GM23338 (cell line): ENCODE measurements at regions not wholly inside any gene's neighbourhood (a gene's known extent, or its start where the extent isn't known, plus 50 kb on each side); places are given as distances from the start of the nearest gene placed in this dataset.

Experiments
- ATAC-seq: fragments of 200-7000 bp; cut with Tn5 transposase; 3 replicates; pipeline ENCODE4 v1.9.1; 2020
- DNase-seq: peaks from one replicate; pipeline ENCODE4 v3.0.0-alpha.2; 2015; ENCODE audit warnings: low spot score
- H2AFZ ChIP-seq: fragments of 200-600 bp; sonication (generic); 2 replicates; pipeline ENCODE4 v1.8.0; 2016; ENCODE audit warnings: antibody characterized with exemption, mild to moderate bottlenecking, moderate library complexity
- H3F3A ChIP-seq: fragments of 200-600 bp; sonication (generic); replicated peaks from 2 replicates; pipeline ENCODE4 v1.8.0; 2017; ENCODE audit warnings: antibody characterized with exemption, mixed run types, low read depth
- H3K27ac ChIP-seq: fragments of 200-600 bp; sonication (generic); 2 replicates; pipeline ENCODE4 v1.6.1; 2016; ENCODE audit warnings: low read depth
- H3K27me3 ChIP-seq: fragments of 200-600 bp; sonication (generic); 2 replicates; pipeline ENCODE4 v1.8.0; 2016; ENCODE audit warnings: mild to moderate bottlenecking, mixed run types, moderate library complexity; ENCODE audit not compliant: insufficient read depth
- H3K36me3 ChIP-seq: fragments of 200-600 bp; sonication (generic); 2 replicates; pipeline ENCODE4 v1.8.0; 2016; ENCODE audit warnings: mild to moderate bottlenecking; ENCODE audit not compliant: insufficient read depth
- H3K4me1 ChIP-seq: fragments of 200-600 bp; sonication (generic); 2 replicates; pipeline ENCODE4 v1.8.0; 2016; ENCODE audit warnings: mild to moderate bottlenecking, moderate library complexity; ENCODE audit not compliant: insufficient read depth
- H3K4me2 ChIP-seq: fragments of 200-600 bp; sonication (generic); 2 replicates; pipeline ENCODE4 v1.7.1; 2017; ENCODE audit warnings: mixed run types
- H3K4me3 ChIP-seq: fragments of 200-600 bp; sonication (generic); 2 replicates; pipeline ENCODE4 v1.6.1; 2016; ENCODE audit warnings: mixed run types
- H3K79me2 ChIP-seq: fragments of 200-600 bp; sonication (generic); replicated peaks from 2 replicates; pipeline ENCODE4 v1.8.0; 2017; ENCODE audit warnings: mild to moderate bottlenecking; ENCODE audit not compliant: insufficient read depth
- H3K9me2 ChIP-seq: fragments of 200-600 bp; sonication (generic); 2 replicates; pipeline ENCODE4 v1.8.0; 2017; ENCODE audit not compliant: insufficient read depth
- H4K20me1 ChIP-seq: fragments of 200-600 bp; sonication (generic); replicated peaks from 2 replicates; pipeline ENCODE4 v1.8.0; 2017; ENCODE audit warnings: mild to moderate bottlenecking; ENCODE audit not compliant: insufficient read depth
- H3K27ac Mint-ChIP-seq: 2 replicates; pipeline ENCODE4 v1.8.0; 2020; ENCODE audit warnings: inconsistent platforms, mild to moderate bottlenecking, moderate library complexity, mixed read lengths
- H3K27me3 Mint-ChIP-seq: 3 replicates; pipeline ENCODE4 v1.8.0; 2022; ENCODE audit warnings: low read depth, mild to moderate bottlenecking, moderate library complexity, mixed read lengths, inconsistent platforms; ENCODE audit not compliant: insufficient read depth, poor library complexity
- H3K36me3 Mint-ChIP-seq: 3 replicates; pipeline ENCODE4 v1.8.0; 2021; ENCODE audit warnings: low read depth, mild to moderate bottlenecking, inconsistent platforms, moderate library complexity, mixed read lengths
- H3K4me1 Mint-ChIP-seq: 3 replicates; pipeline ENCODE4 v1.8.0; 2020; ENCODE audit warnings: mild to moderate bottlenecking, inconsistent platforms, mixed read lengths
- H3K4me3 Mint-ChIP-seq: 3 replicates; pipeline ENCODE4 v1.8.0; 2021; ENCODE audit warnings: moderate library complexity, mild to moderate bottlenecking, inconsistent platforms, mixed read lengths
- H3K9me3 Mint-ChIP-seq: 3 replicates; pipeline ENCODE4 v1.8.0; 2020; ENCODE audit warnings: moderate library complexity, mild to moderate bottlenecking, inconsistent platforms, mixed read lengths
- CREB1 ChIP-seq: fragments of 250-450 bp; sonication (Bioruptor Pico); IDR thresholded peaks from 2 replicates; pipeline ENCODE4 v1.5.0; 2020; ENCODE audit warnings: low read depth, mild to moderate bottlenecking, moderate library complexity
- EZH2 ChIP-seq: fragments of 200-600 bp; sonication (generic); IDR thresholded peaks from one replicate; pipeline ENCODE4 v1.8.0; 2017; ENCODE audit warnings: antibody characterized with exemption, mild to moderate bottlenecking, low read depth; ENCODE audit not compliant: unreplicated experiment
- EZH2phosphoT487 ChIP-seq: fragments of 200-600 bp; sonication (generic); IDR thresholded peaks from one replicate; pipeline ENCODE4 v1.8.1; 2018; ENCODE audit warnings: antibody characterized with exemption; ENCODE audit not compliant: unreplicated experiment
- NANOG ChIP-seq: IDR thresholded peaks from 2 replicates; pipeline ENCODE4 v1.6.1; 2016; ENCODE audit warnings: antibody characterized with exemption, borderline replicate concordance
- POLR2AphosphoS5 ChIP-seq: IDR thresholded peaks from 2 replicates; pipeline ENCODE4 v1.6.1; 2016; ENCODE audit warnings: antibody characterized with exemption, low read depth
- STAT1 ChIP-seq: IDR thresholded peaks from one replicate; pipeline ENCODE4 v1.6.1; 2016; ENCODE audit warnings: antibody characterized with exemption; ENCODE audit not compliant: unreplicated experiment
- ZNF114 ChIP-seq: fragments of 250-450 bp; sonication (Bioruptor Pico); IDR thresholded peaks from 2 replicates; pipeline ENCODE4 v1.5.0; 2020; ENCODE audit warnings: mild to moderate bottlenecking, moderate library complexity
- TF ChIP-seq, protein P1 (sequence below): fragments of 250-450 bp; sonication (Bioruptor Pico); IDR thresholded peaks from 2 replicates; pipeline ENCODE4 v1.5.0; 2020; ENCODE audit warnings: mild to moderate bottlenecking, moderate library complexity
- TF ChIP-seq, protein P2 (sequence below): IDR thresholded peaks from 2 replicates; pipeline ENCODE4 v1.6.1; 2016; ENCODE audit warnings: antibody characterized with exemption
- TF ChIP-seq, protein P3 (sequence below), 2 experiments: fragments of 200-600 bp in 1 of 2; sonication (generic) in 1 of 2; conservative IDR thresholded peaks; 2 replicates each; pipeline versions ENCODE4 v1.5.1 to v1.6.1; 2016 to 2017; ENCODE audit warnings: antibody characterized with exemption in 2 of 2, low read depth in 2 of 2, mild to moderate bottlenecking in 2 of 2, moderate library complexity in 1 of 2

DNA sequence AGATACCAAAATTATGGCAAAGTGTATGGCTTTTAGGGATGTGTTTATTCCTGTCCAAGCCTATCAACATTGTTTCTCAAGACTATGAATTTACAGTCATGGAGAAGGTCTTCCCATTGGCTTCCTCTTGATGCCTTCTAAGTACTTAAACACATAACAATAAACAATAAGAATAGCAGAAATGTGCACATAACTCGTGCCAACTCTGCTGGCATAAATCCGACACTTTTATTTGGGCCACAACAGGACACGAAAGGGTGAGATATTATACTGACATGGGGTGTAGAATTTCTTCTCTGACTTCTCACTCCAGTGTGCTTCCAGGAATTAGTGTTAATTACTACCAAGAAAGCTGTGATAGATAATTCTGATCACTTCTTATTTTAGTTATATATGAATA, 695.9 kb upstream of the SLC35B3 start:
- H3K36me3 ChIP-seq: no peaks in the 10 kb centered on the region
- H4K20me1 ChIP-seq: no peaks in the 10 kb centered on the region
- no peaks in the 10 kb centered on the region for H3K4me1 ChIP-seq
- Mint-ChIP-seq H3K4me3 (no peak overlapping the region), H3K4me1 (no peaks in the 10 kb centered on the region), H3K36me3 (no peaks in the 10 kb centered on the region), H3K27ac (no peak overlapping the region), H3K9me3 (no peaks in the 10 kb centered on the region; the same call in 2 of the 3 replicates), H3K27me3 (no peaks in the 10 kb centered on the region)
- TF ChIP-seq, protein P1, sequence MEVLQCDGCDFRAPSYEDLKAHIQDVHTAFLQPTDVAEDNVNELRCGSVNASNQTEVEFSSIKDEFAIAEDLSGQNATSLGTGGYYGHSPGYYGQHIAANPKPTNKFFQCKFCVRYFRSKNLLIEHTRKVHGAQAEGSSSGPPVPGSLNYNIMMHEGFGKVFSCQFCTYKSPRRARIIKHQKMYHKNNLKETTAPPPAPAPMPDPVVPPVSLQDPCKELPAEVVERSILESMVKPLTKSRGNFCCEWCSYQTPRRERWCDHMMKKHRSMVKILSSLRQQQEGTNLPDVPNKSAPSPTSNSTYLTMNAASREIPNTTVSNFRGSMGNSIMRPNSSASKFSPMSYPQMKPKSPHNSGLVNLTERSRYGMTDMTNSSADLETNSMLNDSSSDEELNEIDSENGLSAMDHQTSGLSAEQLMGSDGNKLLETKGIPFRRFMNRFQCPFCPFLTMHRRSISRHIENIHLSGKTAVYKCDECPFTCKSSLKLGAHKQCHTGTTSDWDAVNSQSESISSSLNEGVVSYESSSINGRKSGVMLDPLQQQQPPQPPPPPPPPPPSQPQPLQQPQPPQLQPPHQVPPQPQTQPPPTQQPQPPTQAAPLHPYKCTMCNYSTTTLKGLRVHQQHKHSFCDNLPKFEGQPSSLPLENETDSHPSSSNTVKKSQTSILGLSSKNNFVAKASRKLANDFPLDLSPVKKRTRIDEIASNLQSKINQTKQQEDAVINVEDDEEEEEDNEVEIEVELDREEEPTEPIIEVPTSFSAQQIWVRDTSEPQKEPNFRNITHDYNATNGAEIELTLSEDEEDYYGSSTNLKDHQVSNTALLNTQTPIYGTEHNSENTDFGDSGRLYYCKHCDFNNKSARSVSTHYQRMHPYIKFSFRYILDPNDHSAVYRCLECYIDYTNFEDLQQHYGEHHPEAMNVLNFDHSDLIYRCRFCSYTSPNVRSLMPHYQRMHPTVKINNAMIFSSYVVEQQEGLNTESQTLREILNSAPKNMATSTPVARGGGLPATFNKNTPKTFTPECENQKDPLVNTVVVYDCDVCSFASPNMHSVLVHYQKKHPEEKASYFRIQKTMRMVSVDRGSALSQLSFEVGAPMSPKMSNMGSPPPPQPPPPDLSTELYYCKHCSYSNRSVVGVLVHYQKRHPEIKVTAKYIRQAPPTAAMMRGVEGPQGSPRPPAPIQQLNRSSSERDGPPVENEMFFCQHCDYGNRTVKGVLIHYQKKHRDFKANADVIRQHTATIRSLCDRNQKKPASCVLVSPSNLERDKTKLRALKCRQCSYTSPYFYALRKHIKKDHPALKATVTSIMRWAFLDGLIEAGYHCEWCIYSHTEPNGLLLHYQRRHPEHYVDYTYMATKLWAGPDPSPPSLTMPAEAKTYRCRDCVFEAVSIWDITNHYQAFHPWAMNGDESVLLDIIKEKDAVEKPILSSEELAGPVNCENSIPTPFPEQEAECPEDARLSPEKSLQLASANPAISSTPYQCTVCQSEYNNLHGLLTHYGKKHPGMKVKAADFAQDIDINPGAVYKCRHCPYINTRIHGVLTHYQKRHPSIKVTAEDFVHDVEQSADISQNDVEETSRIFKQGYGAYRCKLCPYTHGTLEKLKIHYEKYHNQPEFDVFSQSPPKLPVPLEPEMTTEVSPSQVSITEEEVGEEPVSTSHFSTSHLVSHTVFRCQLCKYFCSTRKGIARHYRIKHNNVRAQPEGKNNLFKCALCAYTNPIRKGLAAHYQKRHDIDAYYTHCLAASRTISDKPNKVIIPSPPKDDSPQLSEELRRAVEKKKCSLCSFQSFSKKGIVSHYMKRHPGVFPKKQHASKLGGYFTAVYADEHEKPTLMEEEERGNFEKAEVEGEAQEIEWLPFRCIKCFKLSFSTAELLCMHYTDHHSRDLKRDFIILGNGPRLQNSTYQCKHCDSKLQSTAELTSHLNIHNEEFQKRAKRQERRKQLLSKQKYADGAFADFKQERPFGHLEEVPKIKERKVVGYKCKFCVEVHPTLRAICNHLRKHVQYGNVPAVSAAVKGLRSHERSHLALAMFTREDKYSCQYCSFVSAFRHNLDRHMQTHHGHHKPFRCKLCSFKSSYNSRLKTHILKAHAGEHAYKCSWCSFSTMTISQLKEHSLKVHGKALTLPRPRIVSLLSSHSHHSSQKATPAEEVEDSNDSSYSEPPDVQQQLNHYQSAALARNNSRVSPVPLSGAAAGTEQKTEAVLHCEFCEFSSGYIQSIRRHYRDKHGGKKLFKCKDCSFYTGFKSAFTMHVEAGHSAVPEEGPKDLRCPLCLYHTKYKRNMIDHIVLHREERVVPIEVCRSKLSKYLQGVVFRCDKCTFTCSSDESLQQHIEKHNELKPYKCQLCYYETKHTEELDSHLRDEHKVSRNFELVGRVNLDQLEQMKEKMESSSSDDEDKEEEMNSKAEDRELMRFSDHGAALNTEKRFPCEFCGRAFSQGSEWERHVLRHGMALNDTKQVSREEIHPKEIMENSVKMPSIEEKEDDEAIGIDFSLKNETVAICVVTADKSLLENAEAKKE (CRISPR knock-in tag): no peak
- TF ChIP-seq NANOG (no peak), EZH2phosphoT487 (no peak), ZNF114 (no peak), POLR2AphosphoS5 (no peak), EZH2 (no peak), CREB1 (CRISPR knock-in tag) (no peak), STAT1 (no peak)
- TF ChIP-seq, protein P2, sequence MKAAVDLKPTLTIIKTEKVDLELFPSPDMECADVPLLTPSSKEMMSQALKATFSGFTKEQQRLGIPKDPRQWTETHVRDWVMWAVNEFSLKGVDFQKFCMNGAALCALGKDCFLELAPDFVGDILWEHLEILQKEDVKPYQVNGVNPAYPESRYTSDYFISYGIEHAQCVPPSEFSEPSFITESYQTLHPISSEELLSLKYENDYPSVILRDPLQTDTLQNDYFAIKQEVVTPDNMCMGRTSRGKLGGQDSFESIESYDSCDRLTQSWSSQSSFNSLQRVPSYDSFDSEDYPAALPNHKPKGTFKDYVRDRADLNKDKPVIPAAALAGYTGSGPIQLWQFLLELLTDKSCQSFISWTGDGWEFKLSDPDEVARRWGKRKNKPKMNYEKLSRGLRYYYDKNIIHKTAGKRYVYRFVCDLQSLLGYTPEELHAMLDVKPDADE: no peak
- TF ChIP-seq, protein P3, sequence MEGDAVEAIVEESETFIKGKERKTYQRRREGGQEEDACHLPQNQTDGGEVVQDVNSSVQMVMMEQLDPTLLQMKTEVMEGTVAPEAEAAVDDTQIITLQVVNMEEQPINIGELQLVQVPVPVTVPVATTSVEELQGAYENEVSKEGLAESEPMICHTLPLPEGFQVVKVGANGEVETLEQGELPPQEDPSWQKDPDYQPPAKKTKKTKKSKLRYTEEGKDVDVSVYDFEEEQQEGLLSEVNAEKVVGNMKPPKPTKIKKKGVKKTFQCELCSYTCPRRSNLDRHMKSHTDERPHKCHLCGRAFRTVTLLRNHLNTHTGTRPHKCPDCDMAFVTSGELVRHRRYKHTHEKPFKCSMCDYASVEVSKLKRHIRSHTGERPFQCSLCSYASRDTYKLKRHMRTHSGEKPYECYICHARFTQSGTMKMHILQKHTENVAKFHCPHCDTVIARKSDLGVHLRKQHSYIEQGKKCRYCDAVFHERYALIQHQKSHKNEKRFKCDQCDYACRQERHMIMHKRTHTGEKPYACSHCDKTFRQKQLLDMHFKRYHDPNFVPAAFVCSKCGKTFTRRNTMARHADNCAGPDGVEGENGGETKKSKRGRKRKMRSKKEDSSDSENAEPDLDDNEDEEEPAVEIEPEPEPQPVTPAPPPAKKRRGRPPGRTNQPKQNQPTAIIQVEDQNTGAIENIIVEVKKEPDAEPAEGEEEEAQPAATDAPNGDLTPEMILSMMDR (conservative IDR thresholded peaks at IDR 0.05; ENCODE audit: low read depth in 2 of 2): no peak
- H3K27ac ChIP-seq: no peak overlapping the region
- no peak overlapping the region for H3K4me2 ChIP-seq
- no peaks in the 10 kb centered on the region for H3K27me3 ChIP-seq
- no peak overlapping the region for H2AFZ ChIP-seq
- no peaks in the 10 kb centered on the region for H3K9me2 ChIP-seq
- ATAC-seq: no peak
- H3K4me3 ChIP-seq: no peak overlapping the region
- no peak for DNase-seq
- no peaks in the 10 kb centered on the region for H3F3A ChIP-seq
- no peaks in the 10 kb centered on the region for H3K79me2 ChIP-seq
